ENCODE measurements at regions not wholly inside any gene's neighbourhood (a gene's known extent, or its start where the extent isn't known, plus 50 kb on each side); places are given as distances from the start of the nearest gene placed in this dataset.

- in situ Hi-C loops (cut with HindIII; ENCODE audit: extremely low pct_ligation_motif_present, low pct_unique_long_range_greater_than_20kb) = no loop called here
- peak overlapping the region in 2 of 3 experiments; percentile 11 to 60; a peak in 3 of 6 replicates for H3K4me3 ChIP-seq (replicated peaks in 1 of 3; ENCODE audit: insufficient read depth in 1 of 3, low read depth in 2 of 3, low read length in 3 of 3)
- peak; percentile 46 for DNase-seq (ENCODE audit: low spot score)
- no peak for TF ChIP-seq TFE3 (CRISPR knock-in tag; IDR thresholded peaks at IDR 0.05)
- no peak for TF ChIP-seq U2AF1 (optimal IDR thresholded peaks at IDR 0.05; ENCODE audit: low read depth, low read length)
- TF ChIP-seq ZMAT5 (CRISPR knock-in tag; IDR thresholded peaks at IDR 0.05; ENCODE audit: borderline replicate concordance, low read depth) = no peak
- TF ChIP-seq HNF1A (IDR thresholded peaks at IDR 0.05; ENCODE audit: low read depth) = no peak
- no peak for TF ChIP-seq HNF1A (CRISPR knock-in tag; IDR thresholded peaks at IDR 0.05; ENCODE audit: borderline replicate concordance)
- no peak for TF ChIP-seq USF2 (IDR thresholded peaks at IDR 0.05; ENCODE audit: low read depth, low read length)
- no peak for TF ChIP-seq USF2 (CRISPR knock-in tag; IDR thresholded peaks at IDR 0.05; ENCODE audit: borderline replicate concordance)
- TF ChIP-seq ZSCAN21 (CRISPR knock-in tag; IDR thresholded peaks at IDR 0.05; ENCODE audit: borderline replicate concordance) = no peak
- TF ChIP-seq DZIP1 (CRISPR knock-in tag; IDR thresholded peaks at IDR 0.05) = no peak
- no peak for TF ChIP-seq SETDB1 (CRISPR knock-in tag; IDR thresholded peaks at IDR 0.05; ENCODE audit: borderline replicate concordance)
- peak; percentile 71 for TF ChIP-seq ZFX (CRISPR knock-in tag; IDR thresholded peaks at IDR 0.05; ENCODE audit: low read depth)
Measured at GRCh38 chr10:69684020-69684980, 54.3 kb downstream of the FAM241B start.

More at GRCh38 chr10:69684020-69684980, 54.3 kb downstream of the FAM241B start:
- H3K4me1 ChIP-seq (ENCODE audit: insufficient read depth, low read length) = peaks cover 29% of the 10 kb centered on the region
- H3K79me2 ChIP-seq (ENCODE audit: insufficient read depth, low read length) = no peaks in the 10 kb centered on the region
- H3K9ac ChIP-seq (ENCODE audit: insufficient read depth, low read depth, low read length) = peak overlapping the region; percentile 38
- FAIRE-seq = peak; percentile 66
- peak overlapping the region; percentile 47 for H3K27ac ChIP-seq (ENCODE audit: extremely low read length, insufficient read depth, low read length)
- ATAC-seq = peak; percentile 89
- peak overlapping the region; percentile 65 for H3K4me2 ChIP-seq (ENCODE audit: low read depth, low read length)
- H4K20me1 ChIP-seq (ENCODE audit: insufficient read depth, low read length) = no peaks in the 10 kb centered on the region
- BruUV-seq (replicated peaks) = no TSS peak
- ChIA-PET POLR2A (no interaction called here), CTCF (ENCODE audit: low intra/inter-chr PET ratio, low total read pairs) (no interaction called here)
- no peak overlapping the region for H2AFZ ChIP-seq (ENCODE audit: low read length)
- 10% methylated on average over 16 of the region's 17 CpGs for WGBS (ENCODE audit: low lambda C conversion rate)
- intact Hi-C loops (cut with micrococcal nuclease; ENCODE audit: unreplicated experiment) = no loop called here
- H3K27me3 ChIP-seq (ENCODE audit: control insufficient read depth in 1 of 2, insufficient read depth in 2 of 2, low read length in 2 of 2) = peaks cover 2 to 28% of the 10 kb centered on the region in 2 experiments; a peak in 2 of 5 replicates
- no peaks in the 10 kb centered on the region for H3K36me3 ChIP-seq (replicated peaks in 1 of 2; ENCODE audit: control insufficient read depth in 1 of 2, insufficient read depth in 2 of 2, low read length in 2 of 2)
- H3K9me3 ChIP-seq (ENCODE audit: low read length) = no peaks in the 10 kb centered on the region
